ENCODE measurements at regions not wholly inside any gene's neighbourhood (a gene's known extent, or its start where the extent isn't known, plus 50 kb on each side); places are given as distances from the start of the nearest gene placed in this dataset.
A peak's percentile ranks its signal among the peaks of the same experiment; 100 is the strongest.
"Not testable (repeated sequence)": the region's sequence is repeated elsewhere in the genome, so short reads cannot be mapped to it uniquely, and the experiment has no call there.

GRCh38 chr21:15559660-15560059 lies 170.1 kb upstream of the USP25 start:
- DNase-seq = no peak

GRCh38 chr21:15560383-15561056 lies 169.3 kb upstream of the USP25 start:
- DNase-seq = no peak

- DNase-seq = no peak
Measured at GRCh38 chr21:15562748-15563147, 167.0 kb upstream of the USP25 start.

GRCh38 chr21:15564907-15565306 lies 164.9 kb upstream of the USP25 start:
- DNase-seq = no peak

GRCh38 chr21:15566703-15567102 lies 163.1 kb upstream of the USP25 start:
- no peak for DNase-seq

GRCh38 chr21:15567191-15567590 lies 162.6 kb upstream of the USP25 start:
- DNase-seq = no peak

GRCh38 chr21:15568516-15568915 lies 161.3 kb upstream of the USP25 start:
- DNase-seq = no peak

- no peak for DNase-seq
Measured at GRCh38 chr21:15586752-15587427, 142.9 kb upstream of the USP25 start.

GRCh38 chr21:15592271-15592860 lies 137.4 kb upstream of the USP25 start:
- DNase-seq = peak; percentile 74

GRCh38 chr21:15592957-15593356 lies 136.8 kb upstream of the USP25 start:
- DNase-seq = no peak

- DNase-seq = no peak
Measured at GRCh38 chr21:15601390-15601789, 128.4 kb upstream of the USP25 start.

GRCh38 chr21:15604413-15604812 lies 125.4 kb upstream of the USP25 start:
- DNase-seq = no peak

GRCh38 chr21:15614766-15615165 lies 115.0 kb upstream of the USP25 start:
- DNase-seq = no peak

- DNase-seq = no peak
Measured at GRCh38 chr21:15616864-15617574, 112.8 kb upstream of the USP25 start.

GRCh38 chr21:15617964-15618363 lies 111.8 kb upstream of the USP25 start:
- no peak for DNase-seq

GRCh38 chr21:15620892-15621291 lies 108.9 kb upstream of the USP25 start:
- no peak for DNase-seq

GRCh38 chr21:15624646-15625045 lies 105.1 kb upstream of the USP25 start:
- DNase-seq = no peak

GRCh38 chr21:15625363-15625762 lies 104.4 kb upstream of the USP25 start:
- DNase-seq = no peak

GRCh38 chr21:15626031-15626430 lies 103.8 kb upstream of the USP25 start:
- no peak for DNase-seq

GRCh38 chr21:15627011-15627410 lies 102.8 kb upstream of the USP25 start:
- DNase-seq = no peak

- no peak for DNase-seq
Measured at GRCh38 chr21:15627823-15628222, 102.0 kb upstream of the USP25 start.

GRCh38 chr21:15631342-15631741 lies 98.4 kb upstream of the USP25 start:
- DNase-seq = no peak

GRCh38 chr21:15634541-15634940 lies 95.2 kb upstream of the USP25 start:
- not testable (repeated sequence) for DNase-seq

All from NCI-H510A treated with DMSO at 0.1 percent for 48 hours (cell line).